HG03103 (cell line): ENCODE measurements at regions not wholly inside any gene's neighbourhood (a gene's known extent, or its start where the extent isn't known, plus 50 kb on each side); places are given as distances from the start of the nearest gene placed in this dataset.
A peak's percentile ranks its signal among the peaks of the same experiment; 100 is the strongest.
"Not testable (repeated sequence)": the region's sequence is repeated elsewhere in the genome, so short reads cannot be mapped to it uniquely, and the experiment has no call there.

Source experiments
- ATAC-seq: cut with Tn5 transposase; IDR thresholded peaks from one replicate; pipeline ENCODE4 v1.9.1; 2021; ENCODE audit warnings: low read depth; ENCODE audit not compliant: unreplicated experiment

DNA sequence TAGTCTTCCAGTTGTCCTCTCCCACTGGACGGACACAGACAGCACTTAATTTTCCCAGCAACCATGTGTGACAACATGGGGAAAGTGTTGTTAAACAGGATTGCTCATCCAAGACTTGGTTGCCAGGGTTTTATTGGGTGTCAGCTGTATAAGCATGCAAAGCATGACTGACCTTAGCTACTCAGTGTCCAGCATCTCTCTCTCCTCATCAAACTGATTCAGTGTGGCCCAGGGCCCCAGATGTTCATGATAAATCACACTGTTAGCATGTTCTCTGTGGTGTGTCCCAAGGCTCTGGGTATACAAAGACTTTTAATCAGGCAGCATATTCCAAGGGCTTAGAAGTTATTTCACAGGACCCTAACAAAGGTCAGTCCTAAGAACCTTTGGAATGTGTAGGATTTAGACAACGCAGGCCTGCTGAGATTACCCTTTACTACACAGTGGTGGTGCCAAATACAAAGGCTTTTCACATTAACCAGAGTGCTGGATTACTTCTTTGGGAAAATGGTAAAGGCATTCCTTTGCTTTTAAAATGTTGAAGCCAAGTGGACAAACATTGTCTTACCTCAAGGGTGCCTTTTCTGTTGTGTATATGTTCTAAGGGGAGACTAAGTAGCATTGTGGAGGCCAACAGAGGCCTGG lies 213.3 kb downstream of the GLUD2 start:
- ATAC-seq: no peak

DNA sequence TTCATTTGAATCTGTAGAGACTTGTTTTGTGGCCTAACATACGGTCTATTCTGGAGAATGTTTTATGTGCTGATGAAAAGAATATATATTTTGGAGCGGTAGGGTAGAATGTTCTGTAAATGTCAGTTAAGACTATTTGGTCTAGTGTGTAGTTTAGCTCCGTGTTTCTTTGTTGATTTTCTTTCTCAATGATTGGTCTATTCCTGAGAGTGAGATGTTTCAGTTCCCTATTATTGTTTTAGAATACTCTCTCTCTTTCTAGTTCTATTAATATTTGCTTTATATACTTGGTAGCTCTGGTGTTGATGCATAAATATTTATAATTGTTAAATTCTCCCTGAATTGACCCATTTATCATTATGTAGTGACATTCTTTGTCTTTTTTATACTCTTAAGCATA lies 236.5 kb downstream of the GLUD2 start:
- no peak for ATAC-seq

DNA sequence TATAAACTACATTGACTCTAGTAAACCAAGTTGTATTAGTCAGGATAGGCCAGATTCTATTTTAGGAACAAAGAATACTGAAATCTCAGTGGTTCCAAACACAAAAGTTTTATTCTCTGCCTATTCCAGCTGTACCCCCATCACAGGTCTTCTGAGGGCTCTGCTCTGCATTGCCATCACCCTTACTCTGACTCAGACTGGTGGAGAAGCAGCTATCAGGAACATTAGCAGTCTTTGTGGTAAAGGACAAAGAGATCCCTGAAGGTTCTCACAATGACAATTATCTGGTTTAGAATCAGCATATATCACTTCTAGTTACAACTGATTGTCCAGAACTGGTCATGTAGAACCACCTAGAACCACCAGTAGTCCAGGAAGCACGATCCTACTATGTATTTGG lies 251.1 kb downstream of the GLUD2 start:
- ATAC-seq: no peak

DNA sequence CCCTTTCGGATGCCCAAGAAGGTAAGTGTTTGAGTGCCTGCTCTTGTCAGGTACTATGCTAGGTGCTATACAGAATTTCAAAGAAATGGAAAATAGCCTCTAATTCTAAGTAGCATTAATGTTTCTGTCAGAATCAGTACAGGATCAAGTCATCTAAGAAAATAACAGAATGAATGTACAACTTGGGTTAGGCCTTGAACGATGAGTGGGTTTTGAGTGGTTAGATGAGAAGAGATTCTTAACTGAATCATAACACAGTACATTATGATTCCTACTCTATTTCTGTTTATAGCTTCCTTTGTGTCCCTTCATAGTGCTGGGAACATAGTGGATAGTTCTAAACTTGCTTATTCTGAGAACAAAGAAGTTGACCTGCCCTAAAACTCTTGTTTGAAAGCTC lies 253.9 kb downstream of the GLUD2 start:
- no peak for ATAC-seq

DNA sequence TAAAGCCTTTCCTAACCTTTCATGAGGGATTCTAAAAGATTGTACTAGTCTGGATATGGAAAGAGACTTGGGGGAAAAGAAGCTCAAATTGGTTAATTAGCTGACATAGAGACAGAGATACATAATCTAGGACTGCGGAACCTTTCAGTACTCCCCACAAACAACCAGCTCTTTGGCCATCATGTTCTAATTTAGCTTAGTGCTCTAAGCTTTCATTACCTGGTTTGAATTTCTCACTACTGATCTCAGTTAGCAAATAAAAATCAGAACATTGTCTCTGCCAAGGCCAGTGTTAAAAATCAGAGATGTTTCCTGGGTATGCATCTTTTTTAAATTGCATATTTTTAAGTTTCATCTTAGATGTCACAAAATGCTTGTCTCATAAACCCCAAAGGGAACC lies 254.4 kb downstream of the GLUD2 start:
- ATAC-seq: no peak

DNA sequence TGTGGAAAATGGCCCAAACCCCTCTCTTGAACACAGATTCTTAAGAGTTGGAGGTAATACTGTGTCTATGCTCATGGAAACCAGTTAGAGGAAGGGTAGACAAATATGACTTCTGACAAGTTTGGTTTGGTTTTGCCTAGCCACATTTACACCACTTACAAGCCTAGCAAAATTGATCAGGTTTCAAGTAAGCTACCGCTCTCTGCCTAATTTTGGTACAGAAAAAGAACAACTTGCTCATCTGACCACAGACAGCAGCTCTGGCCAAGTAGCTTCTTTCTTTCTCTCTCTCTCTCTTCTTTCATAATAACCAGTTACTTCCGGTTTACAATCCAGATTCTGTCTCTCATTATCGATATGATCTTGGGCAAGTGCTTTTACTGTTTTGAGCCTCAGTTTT lies 260.0 kb downstream of the GLUD2 start:
- peak; percentile 71 for ATAC-seq

DNA sequence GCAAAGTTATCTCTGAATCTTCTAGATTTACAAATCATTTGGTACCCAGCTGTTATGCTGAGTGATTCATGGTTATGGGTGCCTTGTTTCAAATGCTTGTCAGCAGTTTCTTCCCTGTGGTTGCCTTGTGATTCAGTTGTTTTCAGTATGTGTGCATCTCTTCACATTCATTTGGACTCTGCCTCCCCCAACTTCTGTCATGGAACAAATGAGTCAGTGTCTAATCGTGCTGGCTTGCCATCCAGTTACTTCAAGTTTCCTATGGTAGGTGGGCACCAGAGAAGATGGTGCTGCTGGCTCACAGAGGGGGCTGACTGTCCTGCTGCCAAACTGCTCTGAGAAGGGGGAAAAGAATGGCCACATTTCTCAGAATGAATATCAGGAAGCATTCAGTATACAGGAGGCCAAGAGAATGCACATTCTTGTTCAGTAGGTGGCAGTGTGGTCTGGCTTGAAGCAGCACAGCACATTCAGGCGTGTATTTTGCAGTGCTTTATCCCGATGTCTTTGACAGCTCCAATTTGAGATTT lies 260.9 kb downstream of the GLUD2 start:
- ATAC-seq: peak; percentile 67

DNA sequence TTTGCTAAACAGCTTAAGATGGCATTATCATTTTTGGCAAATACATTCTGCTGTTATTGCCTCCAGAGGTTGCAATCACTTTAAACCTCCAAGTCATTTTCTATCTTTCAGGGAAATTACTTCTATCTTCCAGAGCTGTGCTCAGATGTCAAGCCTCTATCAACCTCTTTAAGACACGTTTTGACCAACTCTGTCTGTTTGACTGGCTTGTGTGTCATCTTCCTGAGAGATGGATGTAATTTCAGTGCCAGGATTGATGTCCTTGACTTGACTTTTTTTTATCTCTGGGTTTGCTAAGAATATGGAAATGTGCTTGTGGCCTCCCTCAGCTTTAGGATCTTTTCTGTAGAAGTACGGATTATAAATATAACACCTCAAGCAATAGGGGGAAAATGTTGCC lies 263.4 kb downstream of the GLUD2 start:
- ATAC-seq: no peak

DNA sequence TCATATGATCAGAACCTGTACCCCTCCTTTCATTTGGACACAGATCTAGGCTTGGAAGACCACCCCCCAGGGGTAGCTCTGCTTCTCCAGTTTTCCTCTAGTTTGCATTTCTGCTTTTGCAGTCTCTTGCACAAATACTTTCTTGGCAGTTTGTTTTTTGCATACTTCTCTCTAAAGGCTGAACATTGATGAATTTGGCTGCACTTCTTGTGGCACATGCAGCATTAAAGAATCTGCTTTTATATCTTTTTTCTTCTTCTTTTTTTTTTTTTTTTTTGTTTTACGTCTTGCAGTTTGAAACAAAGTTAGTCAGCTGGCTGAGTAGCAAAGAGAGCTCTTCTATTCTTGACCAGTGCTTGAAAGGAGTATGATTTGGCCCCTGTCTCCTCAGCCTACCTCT lies 273.0 kb downstream of the GLUD2 start:
- no peak for ATAC-seq

DNA sequence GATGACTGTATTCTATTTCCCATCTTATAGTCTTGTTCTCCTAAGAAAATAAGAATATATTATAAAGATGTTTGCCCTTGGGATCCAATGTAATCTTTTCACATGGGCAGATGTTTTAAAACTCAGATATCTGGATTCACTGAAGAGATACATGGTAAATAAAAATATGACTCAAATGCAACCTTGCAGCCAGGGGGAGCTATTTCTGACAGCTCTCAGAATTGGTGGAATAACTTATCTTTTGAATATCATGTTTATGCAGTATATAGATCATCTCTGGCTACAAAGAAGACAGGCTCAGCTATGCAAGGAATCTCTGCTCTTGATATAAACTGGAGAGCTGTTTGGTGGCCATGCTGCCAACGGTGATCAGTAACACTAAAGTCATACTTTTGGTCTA lies 274.7 kb downstream of the GLUD2 start:
- no peak for ATAC-seq

DNA sequence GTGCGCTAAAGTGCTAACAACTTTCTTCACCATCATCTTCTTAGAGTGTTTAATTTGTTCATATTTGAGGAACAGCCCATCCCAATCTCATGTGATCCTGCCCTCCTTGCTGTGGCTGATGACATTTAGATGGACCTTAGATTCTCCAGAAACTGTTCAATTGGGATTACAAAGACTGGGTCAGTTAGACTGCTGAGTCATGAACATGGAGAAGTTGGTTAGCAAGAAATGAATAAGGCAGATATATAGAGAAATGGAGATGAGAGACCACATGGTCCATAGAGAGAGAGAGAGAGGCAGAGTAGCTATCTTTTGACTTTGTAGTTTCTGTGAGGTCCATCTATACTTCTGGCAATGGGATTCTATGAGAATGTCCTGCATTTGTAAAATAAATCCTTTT lies 275.9 kb downstream of the GLUD2 start:
- ATAC-seq: no peak

DNA sequence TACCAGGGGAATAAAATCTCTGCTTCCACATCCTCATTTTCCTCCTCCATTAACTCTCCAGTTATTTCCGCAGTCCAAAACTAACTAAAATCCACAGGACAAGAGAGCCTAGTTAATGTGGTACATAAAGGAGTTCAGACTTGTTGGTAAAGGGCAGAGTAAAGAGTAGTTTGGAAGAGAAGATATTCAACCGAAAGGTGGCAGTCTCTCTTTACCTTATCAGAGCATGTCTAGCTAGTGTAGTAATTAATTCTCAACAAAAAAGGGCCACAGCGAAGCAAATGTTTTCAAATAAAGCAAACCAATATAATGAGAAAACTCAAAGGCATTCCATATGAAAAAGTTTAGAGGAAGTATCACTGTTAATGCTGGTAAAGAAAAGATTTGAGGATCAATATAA lies 286.5 kb downstream of the GLUD2 start:
- ATAC-seq: no peak

DNA sequence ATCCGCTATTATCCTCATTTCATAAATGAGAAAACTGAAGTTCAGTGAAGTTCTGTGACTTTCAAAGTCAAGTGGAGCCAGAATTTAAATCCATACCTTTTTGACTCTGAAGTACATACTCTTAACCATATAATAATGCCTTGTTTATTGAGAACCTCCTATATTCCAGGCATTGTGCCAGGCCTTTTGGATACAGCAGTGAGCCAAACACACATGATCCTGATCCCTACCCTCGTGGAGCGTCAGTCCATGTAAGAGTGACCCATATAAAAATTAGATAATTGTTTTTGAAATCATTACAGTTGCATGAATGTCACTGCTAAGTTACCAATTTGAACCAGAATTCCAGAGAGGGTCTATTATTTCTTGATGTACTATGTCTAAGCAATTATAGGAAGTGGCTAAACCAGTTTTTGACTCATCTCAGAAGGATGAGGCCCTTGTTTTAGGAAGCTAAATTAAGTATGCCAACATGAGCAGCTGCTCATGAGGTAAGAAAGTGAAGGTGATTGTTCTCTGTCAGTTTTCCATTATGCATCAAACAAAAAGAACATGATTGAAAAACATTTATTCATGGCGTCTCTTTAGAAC lies 289.5 kb downstream of the GLUD2 start:
- ATAC-seq: no peak

DNA sequence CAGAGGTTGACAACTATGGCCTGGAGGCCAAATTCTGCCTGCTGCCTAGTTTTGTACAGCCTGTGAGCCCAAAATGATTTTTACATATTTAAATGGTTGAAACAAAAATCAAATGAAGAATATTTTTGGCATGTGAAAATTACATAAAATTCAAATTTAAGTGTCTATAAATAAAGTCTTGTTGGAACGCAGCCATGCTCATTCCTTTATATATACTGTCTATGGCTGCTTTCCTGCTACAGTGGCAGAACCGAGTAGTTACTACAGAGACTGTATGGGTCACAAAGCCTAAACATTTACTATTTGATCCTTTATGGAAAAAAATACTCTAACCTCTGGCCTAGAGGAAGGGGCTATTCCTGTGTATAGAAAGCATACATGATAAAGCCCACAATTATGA lies 290.4 kb downstream of the GLUD2 start:
- ATAC-seq: no peak

DNA sequence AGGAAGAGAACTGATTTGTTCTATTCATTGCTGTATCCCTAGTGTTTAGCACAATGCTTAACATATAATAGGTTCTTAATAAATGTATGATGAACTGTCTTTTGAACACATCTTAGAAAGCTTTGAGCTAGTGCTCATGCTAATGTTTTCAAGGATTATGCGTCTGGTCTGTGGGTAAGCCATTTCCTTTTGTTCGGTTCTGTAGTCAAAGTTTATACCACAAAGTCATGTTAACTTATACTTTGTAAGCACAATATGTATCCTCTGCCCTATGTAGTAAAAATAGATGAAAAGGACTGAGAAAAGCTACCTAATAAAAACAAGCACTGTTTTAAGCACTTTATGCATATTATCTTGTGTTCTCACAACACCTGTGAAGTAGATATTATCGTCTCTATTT lies 301.9 kb downstream of the GLUD2 start:
- ATAC-seq: no peak

DNA sequence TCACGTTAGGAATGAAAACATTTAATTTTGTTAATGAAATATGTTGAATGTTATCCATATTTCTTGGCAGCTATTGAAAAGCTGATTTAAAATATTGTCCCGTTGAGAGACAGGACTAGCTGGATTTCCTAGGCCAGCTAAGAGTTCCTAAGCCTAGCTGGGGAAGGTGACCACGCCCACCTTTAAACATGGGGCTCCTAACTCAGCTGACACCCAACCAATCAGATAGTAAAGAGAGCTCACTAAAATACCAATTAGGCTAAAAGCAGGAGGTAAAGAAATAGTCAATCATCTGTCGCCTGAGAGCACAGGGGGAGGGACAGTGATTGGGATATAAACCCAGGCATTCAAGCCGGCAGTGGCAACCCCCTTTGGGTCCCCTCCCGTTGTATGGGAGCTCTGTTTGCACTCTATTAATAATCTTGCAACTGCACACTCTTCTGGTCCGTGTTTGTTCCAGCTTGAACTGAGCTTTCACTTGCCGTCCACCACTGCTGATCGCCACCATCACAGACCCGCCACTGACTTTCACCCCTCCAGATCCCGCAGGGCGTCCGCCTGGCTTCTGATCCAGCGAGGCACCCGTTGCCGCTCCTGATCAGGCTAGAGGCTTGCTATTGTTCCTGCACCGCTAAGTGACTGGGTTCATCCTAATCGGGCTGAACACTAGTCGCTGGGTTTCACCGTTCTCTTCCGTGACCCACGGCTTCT lies 308.9 kb downstream of the GLUD2 start:
- ATAC-seq: no peak

DNA sequence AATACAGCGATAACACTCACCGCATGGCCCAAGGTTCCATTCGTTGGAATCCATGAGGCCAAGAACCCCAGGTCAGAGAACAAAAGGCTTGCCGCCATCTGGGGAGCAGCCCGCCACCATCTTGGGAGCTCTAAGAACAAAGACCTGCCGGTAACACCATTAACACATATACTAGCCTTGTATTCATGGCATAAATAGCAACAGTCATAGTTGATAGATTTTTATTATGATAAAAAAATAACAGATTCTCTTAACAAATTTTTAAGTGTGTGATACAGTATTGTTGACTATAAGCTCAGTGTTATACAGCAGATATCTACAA lies 309.4 kb downstream of the GLUD2 start:
- no peak for ATAC-seq

DNA sequence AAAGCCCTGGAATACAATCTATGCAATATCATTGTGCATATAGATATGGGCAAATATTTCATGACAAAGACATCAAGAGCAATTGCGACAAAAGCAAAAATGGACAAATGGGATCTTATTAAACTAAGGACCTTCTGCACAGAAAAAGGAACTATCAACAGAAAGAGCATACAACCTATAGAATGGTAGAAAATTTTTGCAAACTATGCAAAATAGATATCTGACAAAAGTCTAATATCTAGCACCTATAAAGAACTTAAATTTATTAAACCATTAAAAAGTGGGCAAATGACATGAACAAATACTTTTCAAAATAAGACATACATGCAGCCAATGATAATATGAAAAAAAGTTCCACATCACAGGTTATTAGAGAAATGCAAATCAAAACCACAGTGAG lies 312.9 kb downstream of the GLUD2 start:
- ATAC-seq: no peak

DNA sequence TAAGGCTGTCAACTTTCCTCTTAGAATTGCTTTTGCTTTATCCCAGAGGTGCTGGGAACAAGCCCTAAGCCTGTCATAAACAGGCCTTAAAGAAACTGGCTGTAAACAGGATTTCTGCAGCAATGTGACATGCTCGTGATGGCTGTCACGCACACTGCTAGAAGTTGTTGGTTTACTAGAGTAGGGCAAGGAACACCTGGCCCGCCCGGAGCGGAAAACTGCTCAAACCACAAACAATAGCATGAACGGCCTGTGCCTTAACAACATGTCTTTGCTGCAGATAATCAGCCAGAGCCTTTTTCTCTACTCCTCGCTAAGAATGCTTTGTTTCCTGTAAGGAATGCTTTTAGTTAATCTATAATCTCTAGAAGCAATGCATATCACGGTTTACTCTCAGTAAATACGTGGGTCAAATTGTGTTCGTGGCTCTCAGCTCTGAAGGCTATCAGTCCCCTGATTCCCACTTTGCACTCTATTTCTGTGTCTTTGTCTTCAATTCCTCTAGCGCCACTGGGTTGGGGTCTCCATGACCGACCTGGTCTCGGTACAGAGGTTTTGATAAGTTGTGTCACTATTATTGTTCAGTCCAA lies 318.3 kb downstream of the GLUD2 start:
- no peak for ATAC-seq

DNA sequence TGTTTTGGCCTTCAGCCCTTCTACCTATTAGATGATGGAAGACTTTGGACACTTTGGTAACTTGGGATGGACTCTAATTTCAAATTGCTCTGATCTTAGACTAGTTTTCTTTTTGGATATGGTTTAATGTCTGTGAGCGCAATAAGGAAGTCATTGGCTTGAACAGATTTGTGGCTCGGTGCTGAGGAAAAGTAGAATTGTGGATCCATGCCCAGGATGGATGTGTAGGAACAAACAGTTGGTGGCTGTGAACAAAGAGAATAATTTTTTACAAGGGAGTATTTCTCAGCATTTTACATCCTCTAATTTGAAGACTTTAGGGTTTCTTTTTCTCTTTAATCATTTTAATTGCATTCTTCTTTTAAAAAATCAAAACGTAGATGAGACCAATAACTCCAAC lies 327.1 kb downstream of the GLUD2 start:
- no peak for ATAC-seq

DNA sequence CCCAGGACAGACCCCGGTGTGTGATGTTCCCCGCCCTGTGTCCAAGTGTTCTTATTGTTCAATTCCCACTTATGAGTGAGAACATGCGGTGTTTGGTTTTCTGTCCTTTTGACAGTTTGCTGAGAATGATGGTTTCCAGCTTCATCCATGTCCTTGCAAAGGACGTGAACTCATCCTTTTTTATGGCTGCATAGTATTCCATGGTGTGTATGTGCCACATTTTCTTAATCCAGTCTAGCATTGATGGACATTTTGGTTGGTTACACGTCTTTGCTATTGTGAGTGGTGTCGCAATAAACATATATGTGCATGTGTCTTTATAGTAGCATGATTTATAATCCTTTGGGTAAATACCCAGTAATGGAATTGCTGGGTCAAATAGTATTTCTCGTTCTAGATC lies 334.5 kb downstream of the GLUD2 start:
- ATAC-seq: not testable (repeated sequence)
